Activated naive CD4-positive, alpha-beta T cell treated with anti-CD3 and anti-CD28 coated beads, Interleukin-2, amount 50 U/mL, for 24 hours (primary cell): ENCODE measurements at regions not wholly inside any gene's neighbourhood (a gene's known extent, or its start where the extent isn't known, plus 50 kb on each side); places are given as distances from the start of the nearest gene placed in this dataset.

Source experiments
- H3K27ac Mint-ChIP-seq: one replicate; pipeline ENCODE4 v1.8.0; 2021; ENCODE audit warnings: mild to moderate bottlenecking, mixed read lengths
- H3K27me3 Mint-ChIP-seq: one replicate; pipeline ENCODE4 v1.8.0; 2021; ENCODE audit warnings: mixed read lengths
- H3K36me3 Mint-ChIP-seq: one replicate; pipeline ENCODE4 v1.8.0; 2021; ENCODE audit warnings: mixed read lengths
- H3K4me1 Mint-ChIP-seq: one replicate; pipeline ENCODE4 v1.8.0; 2021; ENCODE audit warnings: mixed read lengths
- H3K4me3 Mint-ChIP-seq: one replicate; pipeline ENCODE4 v1.8.0; 2021; ENCODE audit warnings: mild to moderate bottlenecking, mixed read lengths
- H3K9me3 Mint-ChIP-seq: one replicate; pipeline ENCODE4 v1.8.0; 2021; ENCODE audit warnings: mixed read lengths

DNA sequence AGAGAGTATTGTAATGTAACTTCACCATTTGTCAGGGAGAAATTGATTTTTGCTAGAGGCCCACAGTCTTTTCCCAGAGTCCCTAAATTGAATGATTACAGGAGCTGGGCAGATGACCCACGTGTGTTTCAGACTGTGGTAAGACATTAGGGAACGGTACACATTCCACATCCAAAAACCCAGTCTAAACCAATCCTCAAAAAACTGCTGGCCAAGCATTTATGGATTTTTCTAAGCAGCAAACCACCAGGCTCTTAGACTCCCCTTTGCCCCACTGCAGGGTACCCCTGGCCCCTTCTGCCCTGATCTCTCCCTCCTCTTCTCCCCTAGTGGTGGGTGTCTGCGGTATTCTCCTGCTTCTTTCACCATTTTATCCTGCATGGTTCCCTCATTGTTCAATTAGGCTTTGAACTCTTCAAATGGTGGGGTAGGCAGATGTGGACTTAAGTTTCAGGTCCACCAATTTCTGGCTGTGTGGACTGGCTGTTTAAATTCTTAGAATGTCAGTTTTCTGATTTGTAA, 135.5 kb upstream of the SORCS3 start:
- Mint-ChIP-seq H3K9me3 (no peaks in the 10 kb centered on the region), H3K27ac (no peak overlapping the region), H3K27me3 (peaks cover 9% of the 10 kb centered on the region), H3K4me1 (no peaks in the 10 kb centered on the region), H3K4me3 (no peak overlapping the region), H3K36me3 (no peaks in the 10 kb centered on the region)

GRCh38 chr10:104509981-104510380, 131.1 kb upstream of the SORCS3 start:
- no peaks in the 10 kb centered on the region for H3K4me1 Mint-ChIP-seq
- H3K4me3 Mint-ChIP-seq = no peak overlapping the region
- no peak overlapping the region for H3K27ac Mint-ChIP-seq
- no peaks in the 10 kb centered on the region for H3K36me3 Mint-ChIP-seq
- no peaks in the 10 kb centered on the region for H3K9me3 Mint-ChIP-seq
- peaks cover 10% of the 10 kb centered on the region for H3K27me3 Mint-ChIP-seq

DNA sequence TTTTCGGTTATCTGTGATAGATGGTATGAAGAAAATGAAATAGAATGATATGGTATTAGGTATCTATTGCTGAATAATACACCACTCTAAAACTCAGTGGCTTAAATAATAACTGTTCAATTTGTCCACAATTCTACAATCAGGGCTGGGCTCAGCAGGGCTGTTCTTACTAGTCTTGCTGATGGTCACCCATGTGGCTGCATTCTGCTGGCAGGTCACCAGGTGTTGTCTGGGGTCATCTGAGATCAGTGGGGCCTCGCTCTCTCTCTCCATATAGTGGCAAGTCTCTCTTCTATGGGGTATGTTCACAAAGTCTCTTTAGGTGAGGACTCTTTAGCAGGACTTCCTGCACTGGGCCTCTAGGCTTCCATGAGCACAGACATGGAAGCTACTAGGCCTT, 130.4 kb upstream of the SORCS3 start:
- peaks cover 10% of the 10 kb centered on the region for H3K27me3 Mint-ChIP-seq
- H3K36me3 Mint-ChIP-seq = no peaks in the 10 kb centered on the region
- no peaks in the 10 kb centered on the region for H3K4me1 Mint-ChIP-seq
- no peak overlapping the region for H3K4me3 Mint-ChIP-seq
- H3K9me3 Mint-ChIP-seq = no peaks in the 10 kb centered on the region
- H3K27ac Mint-ChIP-seq = no peak overlapping the region

GRCh38 chr10:104512800-104513199, 128.3 kb upstream of the SORCS3 start:
- H3K36me3 Mint-ChIP-seq = no peaks in the 10 kb centered on the region
- peaks cover 9% of the 10 kb centered on the region for H3K27me3 Mint-ChIP-seq
- H3K4me1 Mint-ChIP-seq = no peaks in the 10 kb centered on the region
- no peaks in the 10 kb centered on the region for H3K9me3 Mint-ChIP-seq
- no peak overlapping the region for H3K4me3 Mint-ChIP-seq
- no peak overlapping the region for H3K27ac Mint-ChIP-seq

DNA sequence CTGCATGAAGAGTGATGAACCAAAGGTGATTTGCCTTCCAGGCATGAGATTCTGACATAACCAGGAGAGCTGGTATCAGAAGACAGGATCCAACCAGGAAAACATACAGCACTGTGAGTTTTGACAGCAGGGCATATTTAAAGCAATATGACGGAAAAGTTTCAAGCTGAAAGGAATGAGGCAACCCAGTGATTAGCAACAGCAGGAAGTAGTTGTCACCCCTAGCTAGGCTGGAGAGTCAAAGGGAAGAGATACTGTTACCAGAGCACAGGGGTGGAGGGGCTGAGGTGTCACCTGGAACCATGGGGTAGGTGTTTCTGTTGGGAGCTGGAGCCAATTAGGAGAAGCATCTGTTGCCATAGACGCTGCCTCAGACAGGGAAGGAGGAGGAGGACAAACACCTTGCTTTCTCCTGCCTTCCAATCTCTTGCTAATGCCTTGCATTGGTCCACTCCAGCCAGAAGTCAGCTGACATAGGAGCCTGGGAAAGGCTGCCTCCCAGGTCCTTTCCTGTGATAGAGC, 125.4 kb upstream of the SORCS3 start:
- Mint-ChIP-seq H3K36me3 (no peaks in the 10 kb centered on the region), H3K27me3 (peaks cover 9% of the 10 kb centered on the region), H3K27ac (no peak overlapping the region), H3K4me3 (no peak overlapping the region), H3K4me1 (no peaks in the 10 kb centered on the region), H3K9me3 (no peaks in the 10 kb centered on the region)

- H3K27ac Mint-ChIP-seq = no peak overlapping the region
- no peak overlapping the region for H3K4me3 Mint-ChIP-seq
- H3K27me3 Mint-ChIP-seq = peaks cover 9% of the 10 kb centered on the region
- no peaks in the 10 kb centered on the region for H3K4me1 Mint-ChIP-seq
- H3K9me3 Mint-ChIP-seq = no peaks in the 10 kb centered on the region
- H3K36me3 Mint-ChIP-seq = no peaks in the 10 kb centered on the region
These were observed 124.1 kb upstream of the SORCS3 start for GRCh38 chr10:104516986-104517385.

DNA sequence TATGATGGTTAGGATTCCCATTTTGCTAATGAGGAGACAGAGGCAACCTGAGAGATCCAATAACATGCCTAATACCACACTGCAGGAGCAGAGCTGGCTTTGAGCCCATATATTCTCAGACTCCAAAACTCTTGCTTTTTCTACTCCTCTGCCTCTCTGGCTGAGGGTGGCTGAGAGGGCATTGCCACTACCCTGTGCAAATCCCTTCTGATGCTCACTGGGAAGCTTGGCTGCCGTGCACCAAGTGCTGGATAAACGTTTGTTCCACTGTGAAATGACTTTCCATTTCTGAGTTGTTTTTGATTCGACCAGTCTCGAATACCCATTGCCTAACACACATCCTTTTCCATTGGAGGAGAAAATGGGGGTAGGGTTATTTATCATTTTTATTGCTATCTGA, 123.1 kb upstream of the SORCS3 start:
- peaks cover 11% of the 10 kb centered on the region for H3K27me3 Mint-ChIP-seq
- no peak overlapping the region for H3K4me3 Mint-ChIP-seq
- no peak overlapping the region for H3K27ac Mint-ChIP-seq
- no peaks in the 10 kb centered on the region for H3K4me1 Mint-ChIP-seq
- H3K9me3 Mint-ChIP-seq = no peaks in the 10 kb centered on the region
- H3K36me3 Mint-ChIP-seq = no peaks in the 10 kb centered on the region

GRCh38 chr10:104518891-104519290, 122.2 kb upstream of the SORCS3 start:
- Mint-ChIP-seq H3K4me3 (no peak overlapping the region), H3K27me3 (peaks cover 11% of the 10 kb centered on the region), H3K9me3 (no peaks in the 10 kb centered on the region), H3K36me3 (no peaks in the 10 kb centered on the region), H3K4me1 (no peaks in the 10 kb centered on the region), H3K27ac (peak overlapping the region; percentile 15)

DNA sequence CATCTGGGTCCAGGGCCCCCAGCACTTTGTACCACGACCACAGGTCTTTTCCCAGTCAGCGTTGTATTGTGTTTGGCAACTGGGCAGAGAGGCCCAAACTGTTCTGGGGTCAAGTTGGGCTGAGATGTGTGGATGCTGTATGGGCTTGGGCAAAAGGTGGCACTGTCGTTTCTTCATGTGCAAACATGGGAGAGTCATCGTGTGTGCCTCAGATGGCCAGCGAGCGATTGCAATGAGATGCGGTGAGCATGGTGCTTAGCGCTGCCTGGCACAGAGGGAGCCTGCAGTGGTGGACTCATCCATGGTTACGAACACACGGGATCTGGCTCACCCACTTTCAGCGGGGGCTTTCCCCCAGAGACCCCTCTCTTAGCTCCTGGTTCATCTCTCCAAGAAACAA, 120.4 kb upstream of the SORCS3 start:
- Mint-ChIP-seq H3K4me3 (no peak overlapping the region), H3K9me3 (no peaks in the 10 kb centered on the region), H3K27ac (no peak overlapping the region), H3K27me3 (peaks cover 10% of the 10 kb centered on the region), H3K36me3 (no peaks in the 10 kb centered on the region), H3K4me1 (no peaks in the 10 kb centered on the region)

GRCh38 chr10:104521901-104522694, 119.0 kb upstream of the SORCS3 start:
- H3K4me3 Mint-ChIP-seq = no peak overlapping the region
- no peaks in the 10 kb centered on the region for H3K4me1 Mint-ChIP-seq
- H3K27ac Mint-ChIP-seq = no peak overlapping the region
- no peaks in the 10 kb centered on the region for H3K36me3 Mint-ChIP-seq
- no peaks in the 10 kb centered on the region for H3K9me3 Mint-ChIP-seq
- peaks cover 9% of the 10 kb centered on the region for H3K27me3 Mint-ChIP-seq

- Mint-ChIP-seq H3K9me3 (no peaks in the 10 kb centered on the region), H3K27ac (no peak overlapping the region), H3K4me1 (no peaks in the 10 kb centered on the region), H3K4me3 (no peak overlapping the region), H3K27me3 (peaks cover 3% of the 10 kb centered on the region), H3K36me3 (no peaks in the 10 kb centered on the region)
These were observed 114.9 kb upstream of the SORCS3 start for GRCh38 chr10:104526188-104526587.

GRCh38 chr10:104527013-104527412, 114.1 kb upstream of the SORCS3 start:
- H3K9me3 Mint-ChIP-seq = no peaks in the 10 kb centered on the region
- peaks cover 3% of the 10 kb centered on the region for H3K27me3 Mint-ChIP-seq
- H3K4me3 Mint-ChIP-seq = no peak overlapping the region
- H3K4me1 Mint-ChIP-seq = no peaks in the 10 kb centered on the region
- no peak overlapping the region for H3K27ac Mint-ChIP-seq
- H3K36me3 Mint-ChIP-seq = no peaks in the 10 kb centered on the region

GRCh38 chr10:104540181-104540580, 100.9 kb upstream of the SORCS3 start:
- H3K27ac Mint-ChIP-seq = no peak overlapping the region
- peaks cover 9% of the 10 kb centered on the region for H3K27me3 Mint-ChIP-seq
- H3K36me3 Mint-ChIP-seq = no peaks in the 10 kb centered on the region
- H3K4me1 Mint-ChIP-seq = no peaks in the 10 kb centered on the region
- no peaks in the 10 kb centered on the region for H3K9me3 Mint-ChIP-seq
- no peak overlapping the region for H3K4me3 Mint-ChIP-seq

GRCh38 chr10:104541820-104542219, 99.3 kb upstream of the SORCS3 start:
- H3K27me3 Mint-ChIP-seq = peaks cover 7% of the 10 kb centered on the region
- H3K4me1 Mint-ChIP-seq = no peaks in the 10 kb centered on the region
- no peak overlapping the region for H3K4me3 Mint-ChIP-seq
- no peaks in the 10 kb centered on the region for H3K9me3 Mint-ChIP-seq
- H3K27ac Mint-ChIP-seq = no peak overlapping the region
- H3K36me3 Mint-ChIP-seq = no peaks in the 10 kb centered on the region

GRCh38 chr10:104546336-104546735, 94.8 kb upstream of the SORCS3 start:
- no peak overlapping the region for H3K4me3 Mint-ChIP-seq
- no peaks in the 10 kb centered on the region for H3K36me3 Mint-ChIP-seq
- no peaks in the 10 kb centered on the region for H3K27me3 Mint-ChIP-seq

DNA sequence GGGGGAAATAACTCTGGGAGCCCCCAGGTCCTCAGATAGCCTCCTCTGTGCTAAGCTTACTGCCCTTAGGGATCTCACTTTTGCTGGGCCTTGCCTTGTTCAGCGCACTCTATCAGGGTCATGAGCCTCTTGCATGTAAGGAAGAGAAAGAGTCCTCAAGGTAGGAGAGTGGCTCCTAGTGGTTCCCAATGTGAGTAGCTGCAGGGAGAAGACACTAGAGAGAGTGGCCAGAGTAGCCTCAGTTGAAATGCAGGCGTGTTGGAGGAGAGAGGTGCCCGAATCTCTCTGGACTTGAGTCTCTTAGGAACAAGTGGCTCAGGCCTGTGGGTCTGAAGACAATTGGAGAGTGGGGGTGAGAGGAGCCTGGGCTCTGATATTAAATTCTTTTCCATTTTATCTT, 94.3 kb upstream of the SORCS3 start:
- no peaks in the 10 kb centered on the region for H3K9me3 Mint-ChIP-seq
- no peaks in the 10 kb centered on the region for H3K4me1 Mint-ChIP-seq

More at GRCh38 chr10:104546336-104546735, 94.8 kb upstream of the SORCS3 start:
- H3K4me1 Mint-ChIP-seq = no peaks in the 10 kb centered on the region
- no peak overlapping the region for H3K27ac Mint-ChIP-seq
- H3K9me3 Mint-ChIP-seq = no peaks in the 10 kb centered on the region

More for the DNA sequence above, 94.3 kb upstream of the SORCS3 start:
- no peaks in the 10 kb centered on the region for H3K36me3 Mint-ChIP-seq
- H3K27me3 Mint-ChIP-seq = no peaks in the 10 kb centered on the region
- no peak overlapping the region for H3K27ac Mint-ChIP-seq
- no peak overlapping the region for H3K4me3 Mint-ChIP-seq
